ENCODE measurements at regions not wholly inside any gene's neighbourhood (a gene's known extent, or its start where the extent isn't known, plus 50 kb on each side); places are given as distances from the start of the nearest gene placed in this dataset.

GRCh38 chr2:104318001-104318665 is 535.8 kb upstream of the POU3F3 start:
- Histone ChIP-seq H3K4me3 (no peak overlapping the region), H3K36me3 (replicated peaks) (no peaks in the 10 kb centered on the region), H3K27me3 (ENCODE audit: low read depth) (no peaks in the 10 kb centered on the region), H3K4me1 (no peaks in the 10 kb centered on the region), H3K9me3 (no peaks in the 10 kb centered on the region)
- in situ Hi-C loops (cut with MboI; ENCODE audit: low sequenced_read_pairs): no loop called here
- DNase-seq (ENCODE audit: low spot score in 2 of 2): no peak

DNA sequence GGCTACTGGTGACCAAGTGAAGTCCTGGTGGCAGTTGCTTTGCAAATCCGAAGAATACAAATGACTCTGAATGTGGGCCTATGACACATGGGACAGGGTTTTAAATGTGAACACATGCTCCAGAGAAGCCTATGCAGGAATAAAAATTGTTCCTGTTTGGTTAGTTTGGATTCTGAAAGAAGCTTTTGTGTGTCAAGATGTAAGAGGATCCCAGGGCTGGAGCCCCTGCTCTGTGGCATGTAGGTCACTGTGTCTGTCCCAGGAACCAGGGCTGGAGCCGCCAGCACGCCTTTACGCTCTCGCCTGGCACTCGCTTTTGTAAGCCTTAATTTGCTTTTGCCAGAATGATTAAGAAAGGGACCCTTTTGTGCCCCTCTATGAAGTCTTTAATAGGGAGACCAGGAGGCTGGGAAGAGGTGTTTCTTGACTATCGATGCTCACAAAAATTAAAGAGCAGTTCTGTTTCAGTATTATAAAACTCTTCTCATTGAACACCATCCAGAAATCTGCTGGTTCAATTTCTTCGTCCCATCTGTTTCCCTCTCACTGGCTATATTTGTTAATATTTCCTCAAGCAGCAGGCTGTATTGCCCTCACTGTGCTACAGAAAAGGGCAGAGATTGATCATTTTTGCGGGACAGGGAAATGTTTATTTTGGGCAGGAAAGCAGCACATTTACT is 532.7 kb upstream of the POU3F3 start:
- H3K4me3 ChIP-seq: no peak overlapping the region
- H3K27me3 ChIP-seq (ENCODE audit: low read depth): no peaks in the 10 kb centered on the region
- no peak for DNase-seq (ENCODE audit: low spot score in 2 of 2)
- H3K9me3 ChIP-seq: no peaks in the 10 kb centered on the region
- H3K36me3 ChIP-seq (replicated peaks): no peaks in the 10 kb centered on the region
- no peaks in the 10 kb centered on the region for H3K4me1 ChIP-seq
- in situ Hi-C loops (cut with MboI; ENCODE audit: low sequenced_read_pairs): no loop called here

DNA sequence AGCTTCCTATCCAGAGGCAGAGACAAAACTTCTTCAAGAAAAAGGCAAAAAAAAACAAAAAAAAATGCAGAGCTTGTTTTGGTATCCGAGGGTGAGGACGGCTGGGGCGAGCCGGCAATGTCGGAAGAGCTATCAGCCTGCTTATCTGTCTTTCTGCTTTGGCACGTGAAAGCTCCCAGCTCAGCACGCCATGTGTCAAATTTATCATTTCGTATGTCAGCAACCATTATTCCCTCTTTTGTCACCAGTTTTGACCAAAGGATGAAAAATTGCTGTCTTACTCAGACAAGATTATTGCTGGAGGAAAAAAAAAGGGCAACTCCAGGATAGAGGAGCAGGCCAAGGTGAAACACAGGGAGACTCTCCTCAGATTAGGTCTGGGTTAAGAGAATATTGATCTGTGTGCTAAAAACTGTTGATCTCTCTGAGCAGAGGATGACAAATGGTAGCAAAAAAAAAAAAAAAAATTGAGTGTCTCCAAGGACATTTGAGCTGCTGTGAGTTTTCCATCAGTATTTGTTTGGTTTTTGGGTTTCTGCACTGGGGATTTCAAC is 532.0 kb upstream of the POU3F3 start:
- in situ Hi-C loops (cut with MboI; ENCODE audit: low sequenced_read_pairs): no loop called here
- H3K27me3 ChIP-seq (ENCODE audit: low read depth): no peaks in the 10 kb centered on the region

GRCh38 chr2:104332731-104333130 is 521.2 kb upstream of the POU3F3 start:
- DNase-seq (ENCODE audit: low spot score in 2 of 2): no peak
- Histone ChIP-seq H3K4me1 (no peaks in the 10 kb centered on the region), H3K9me3 (no peaks in the 10 kb centered on the region), H3K36me3 (replicated peaks) (no peaks in the 10 kb centered on the region), H3K27me3 (ENCODE audit: low read depth) (no peaks in the 10 kb centered on the region), H3K4me3 (no peak overlapping the region)
- in situ Hi-C loops (cut with MboI; ENCODE audit: low sequenced_read_pairs): no loop called here

More for the DNA sequence above, 532.0 kb upstream of the POU3F3 start:
- Histone ChIP-seq H3K4me1 (no peaks in the 10 kb centered on the region), H3K36me3 (replicated peaks) (no peaks in the 10 kb centered on the region), H3K9me3 (no peaks in the 10 kb centered on the region), H3K4me3 (no peak overlapping the region)
- DNase-seq (ENCODE audit: low spot score in 2 of 2): no peak

DNA sequence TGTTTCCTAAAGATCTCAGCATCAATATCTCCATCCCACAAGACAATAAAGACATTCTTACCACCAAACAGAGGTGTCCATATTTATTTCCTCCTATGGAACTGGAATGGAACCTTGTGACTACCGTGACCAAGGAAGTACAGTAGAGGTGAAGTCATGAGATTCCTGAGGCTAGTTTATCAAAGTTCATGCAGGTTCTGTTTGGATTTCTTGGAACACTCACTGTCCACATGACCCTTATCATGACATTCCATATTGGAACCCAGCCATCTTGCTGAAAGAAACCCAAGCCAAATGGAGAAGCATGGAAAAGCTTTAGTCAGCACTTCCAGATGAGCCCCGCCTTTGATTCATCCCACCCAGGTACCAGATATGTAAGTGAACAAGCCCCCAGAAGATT is 516.0 kb upstream of the POU3F3 start:
- DNase-seq (ENCODE audit: low spot score in 2 of 2): no peak
- no peaks in the 10 kb centered on the region for H3K27me3 ChIP-seq (ENCODE audit: low read depth)
- no peaks in the 10 kb centered on the region for H3K9me3 ChIP-seq
- H3K4me1 ChIP-seq: no peaks in the 10 kb centered on the region
- H3K36me3 ChIP-seq (replicated peaks): no peaks in the 10 kb centered on the region
- in situ Hi-C loops (cut with MboI; ENCODE audit: low sequenced_read_pairs): no loop called here
- H3K4me3 ChIP-seq: no peak overlapping the region

- H3K36me3 ChIP-seq (replicated peaks): no peaks in the 10 kb centered on the region
- in situ Hi-C loops (cut with MboI; ENCODE audit: low sequenced_read_pairs): no loop called here
- no peaks in the 10 kb centered on the region for H3K4me1 ChIP-seq
- no peaks in the 10 kb centered on the region for H3K27me3 ChIP-seq (ENCODE audit: low read depth)
- no peak overlapping the region for H3K4me3 ChIP-seq
- DNase-seq (ENCODE audit: low spot score in 2 of 2): no peak
- H3K9me3 ChIP-seq: no peaks in the 10 kb centered on the region
These were observed 513.8 kb upstream of the POU3F3 start for GRCh38 chr2:104340162-104340561.

DNA sequence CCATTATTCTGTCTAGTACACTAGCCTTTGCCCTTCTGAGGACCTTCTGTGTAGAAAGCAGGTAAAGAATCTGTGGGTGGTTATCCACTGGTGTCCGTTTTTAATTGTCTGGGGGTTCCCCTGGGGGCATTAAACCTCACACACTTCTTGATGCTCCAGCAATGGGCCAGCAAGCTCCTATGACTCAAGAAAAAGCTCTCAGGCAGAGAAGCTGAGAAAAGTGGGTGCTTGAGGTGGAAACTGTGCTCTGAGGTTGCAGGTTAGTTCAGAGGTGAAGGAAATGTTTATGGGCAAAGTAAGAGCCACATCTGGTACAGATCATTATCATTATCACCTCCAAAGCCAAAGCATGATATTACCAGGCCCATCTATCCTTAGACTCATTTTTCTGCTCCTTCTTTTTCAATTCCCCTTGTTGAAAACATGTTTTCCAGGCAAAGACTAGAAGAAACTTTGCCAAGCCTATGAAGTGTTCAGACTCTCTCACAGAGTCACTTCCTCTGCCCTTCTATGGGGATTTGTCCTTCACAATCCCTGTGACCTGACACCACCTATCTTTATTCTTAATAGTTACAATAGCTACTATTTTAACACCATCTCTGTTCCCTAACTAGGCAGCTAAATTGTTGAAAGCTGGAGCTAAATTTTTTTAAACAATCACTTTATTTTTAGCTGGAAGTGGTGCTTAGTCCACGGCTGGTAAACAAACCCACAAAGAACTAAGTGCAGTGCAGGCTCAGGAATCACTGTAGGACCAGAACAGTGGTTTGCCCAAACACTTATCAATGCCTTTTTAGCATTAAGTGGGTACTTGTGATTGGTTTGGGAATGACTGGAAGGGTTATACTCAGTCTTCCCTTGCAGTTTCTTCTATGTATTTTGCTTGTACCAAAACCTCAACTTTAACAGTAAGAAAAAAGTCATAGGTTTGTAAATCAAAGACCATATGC is 512.8 kb upstream of the POU3F3 start:
- Histone ChIP-seq H3K27me3 (ENCODE audit: low read depth) (no peaks in the 10 kb centered on the region), H3K4me3 (no peak overlapping the region), H3K9me3 (no peaks in the 10 kb centered on the region), H3K36me3 (replicated peaks) (no peaks in the 10 kb centered on the region), H3K4me1 (no peaks in the 10 kb centered on the region)
- DNase-seq (ENCODE audit: low spot score in 2 of 2): no peak
- in situ Hi-C loops (cut with MboI; ENCODE audit: low sequenced_read_pairs): no loop called here

- no peaks in the 10 kb centered on the region for H3K27me3 ChIP-seq (ENCODE audit: low read depth)
- DNase-seq (ENCODE audit: low spot score in 2 of 2): no peak
- H3K36me3 ChIP-seq (replicated peaks): no peaks in the 10 kb centered on the region
- no peak overlapping the region for H3K4me3 ChIP-seq
- H3K4me1 ChIP-seq: no peaks in the 10 kb centered on the region
- H3K9me3 ChIP-seq: no peaks in the 10 kb centered on the region
- in situ Hi-C loops (cut with MboI; ENCODE audit: low sequenced_read_pairs): no loop called here
These were observed 509.6 kb upstream of the POU3F3 start for GRCh38 chr2:104344306-104344705.

DNA sequence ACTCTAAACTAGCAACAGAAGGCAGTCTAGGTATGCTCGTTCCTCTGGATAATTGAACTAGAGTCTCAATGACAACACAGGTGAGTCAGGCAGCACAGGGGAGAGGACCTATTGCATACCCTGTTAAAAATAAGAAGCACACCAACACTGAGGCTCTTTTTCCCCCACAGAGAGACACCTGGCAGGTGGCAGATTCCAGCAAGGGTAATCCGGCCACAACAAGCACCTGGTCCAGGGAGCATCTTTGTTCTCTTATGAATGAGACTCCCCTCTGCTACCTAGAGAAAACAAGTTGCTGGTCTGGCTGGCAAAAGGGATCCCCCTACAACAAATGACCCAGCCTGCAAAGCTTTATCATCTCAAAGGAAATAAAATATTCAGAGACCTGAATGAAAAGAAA is 508.9 kb upstream of the POU3F3 start:
- Histone ChIP-seq H3K4me3 (no peak overlapping the region), H3K27me3 (ENCODE audit: low read depth) (no peaks in the 10 kb centered on the region), H3K9me3 (no peaks in the 10 kb centered on the region), H3K36me3 (replicated peaks) (no peaks in the 10 kb centered on the region), H3K4me1 (no peaks in the 10 kb centered on the region)
- in situ Hi-C loops (cut with MboI; ENCODE audit: low sequenced_read_pairs): no loop called here
- DNase-seq (ENCODE audit: low spot score in 2 of 2): no peak

GRCh38 chr2:104358122-104358521 is 495.8 kb upstream of the POU3F3 start:
- in situ Hi-C loops (cut with MboI; ENCODE audit: low sequenced_read_pairs): no loop called here

GRCh38 chr2:104361414-104361813 is 492.5 kb upstream of the POU3F3 start:
- Histone ChIP-seq H3K36me3 (replicated peaks) (no peaks in the 10 kb centered on the region), H3K4me1 (no peaks in the 10 kb centered on the region), H3K9me3 (no peaks in the 10 kb centered on the region), H3K27me3 (ENCODE audit: low read depth) (no peaks in the 10 kb centered on the region), H3K4me3 (no peak overlapping the region)
- in situ Hi-C loops (cut with MboI; ENCODE audit: low sequenced_read_pairs): no loop called here
- no peak for DNase-seq (ENCODE audit: low spot score in 2 of 2)

More at GRCh38 chr2:104358122-104358521, 495.8 kb upstream of the POU3F3 start:
- H3K36me3 ChIP-seq (replicated peaks): no peaks in the 10 kb centered on the region
- no peaks in the 10 kb centered on the region for H3K9me3 ChIP-seq
- no peaks in the 10 kb centered on the region for H3K4me1 ChIP-seq
- H3K4me3 ChIP-seq: no peak overlapping the region
- no peaks in the 10 kb centered on the region for H3K27me3 ChIP-seq (ENCODE audit: low read depth)
- DNase-seq (ENCODE audit: low spot score in 2 of 2): no peak

- Histone ChIP-seq H3K9me3 (no peaks in the 10 kb centered on the region), H3K36me3 (replicated peaks) (no peaks in the 10 kb centered on the region), H3K4me3 (no peak overlapping the region), H3K27me3 (ENCODE audit: low read depth) (no peaks in the 10 kb centered on the region), H3K4me1 (no peaks in the 10 kb centered on the region)
- DNase-seq (ENCODE audit: low spot score in 2 of 2): no peak
- in situ Hi-C loops (cut with MboI; ENCODE audit: low sequenced_read_pairs): no loop called here
These were observed 485.8 kb upstream of the POU3F3 start for GRCh38 chr2:104368089-104368488.

- in situ Hi-C loops (cut with MboI; ENCODE audit: low sequenced_read_pairs): no loop called here
- H3K36me3 ChIP-seq (replicated peaks): no peaks in the 10 kb centered on the region
- no peak overlapping the region for H3K4me3 ChIP-seq
- no peaks in the 10 kb centered on the region for H3K27me3 ChIP-seq (ENCODE audit: low read depth)
- no peak for DNase-seq (ENCODE audit: low spot score in 2 of 2)
- no peaks in the 10 kb centered on the region for H3K4me1 ChIP-seq
- H3K9me3 ChIP-seq: no peaks in the 10 kb centered on the region
These were observed 482.7 kb upstream of the POU3F3 start for GRCh38 chr2:104371087-104371781.

Data from HAP-1 (cell line).